ENCODE measurements at regions not wholly inside any gene's neighbourhood (a gene's known extent, or its start where the extent isn't known, plus 50 kb on each side); places are given as distances from the start of the nearest gene placed in this dataset.
"Not testable (repeated sequence)": the region's sequence is repeated elsewhere in the genome, so short reads cannot be mapped to it uniquely, and the experiment has no call there.

DNA sequence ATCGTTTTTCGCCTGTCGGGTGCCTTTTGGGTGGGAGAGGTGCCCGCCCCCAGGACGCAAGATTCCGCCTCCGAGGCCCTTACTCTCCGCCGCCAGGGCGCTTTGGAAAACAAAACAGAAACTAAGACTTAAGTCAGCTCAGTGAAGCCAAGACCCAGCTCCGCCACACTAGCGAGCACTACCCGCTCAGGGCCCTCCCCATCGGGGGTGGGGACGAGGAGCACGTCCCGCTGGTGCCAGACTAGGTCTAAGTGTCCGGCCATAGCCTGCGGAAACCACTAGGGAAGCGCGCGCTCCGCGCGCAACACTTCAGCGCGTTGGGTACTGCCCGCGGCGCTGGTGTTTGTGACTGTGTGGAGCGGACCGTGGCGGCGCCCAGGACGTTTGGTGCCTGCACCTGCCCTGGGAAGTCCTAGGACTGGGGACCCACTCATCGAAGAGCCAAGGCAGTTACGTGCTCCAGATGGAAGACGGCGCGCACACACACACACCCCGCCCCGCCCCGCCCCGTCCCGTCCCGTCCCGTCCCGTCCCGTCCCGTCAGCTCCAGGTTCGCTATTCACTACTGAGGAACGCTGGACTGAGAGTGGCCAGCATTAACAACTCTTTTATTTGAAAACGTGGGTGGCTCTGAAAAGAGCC lies 57.6 kb upstream of the BOLA1 start:
- DNase-seq; H3K9me3 Mint-ChIP-seq; H3K4me3 Mint-ChIP-seq; H3K36me3 Mint-ChIP-seq (ENCODE audit: low read depth); H3K27me3 Mint-ChIP-seq; H3K27ac Mint-ChIP-seq: not testable (repeated sequence)
- peaks cover 29% of the 10 kb centered on the region for H3K4me1 Mint-ChIP-seq
- ATAC-seq: peak; percentile 56

DNA sequence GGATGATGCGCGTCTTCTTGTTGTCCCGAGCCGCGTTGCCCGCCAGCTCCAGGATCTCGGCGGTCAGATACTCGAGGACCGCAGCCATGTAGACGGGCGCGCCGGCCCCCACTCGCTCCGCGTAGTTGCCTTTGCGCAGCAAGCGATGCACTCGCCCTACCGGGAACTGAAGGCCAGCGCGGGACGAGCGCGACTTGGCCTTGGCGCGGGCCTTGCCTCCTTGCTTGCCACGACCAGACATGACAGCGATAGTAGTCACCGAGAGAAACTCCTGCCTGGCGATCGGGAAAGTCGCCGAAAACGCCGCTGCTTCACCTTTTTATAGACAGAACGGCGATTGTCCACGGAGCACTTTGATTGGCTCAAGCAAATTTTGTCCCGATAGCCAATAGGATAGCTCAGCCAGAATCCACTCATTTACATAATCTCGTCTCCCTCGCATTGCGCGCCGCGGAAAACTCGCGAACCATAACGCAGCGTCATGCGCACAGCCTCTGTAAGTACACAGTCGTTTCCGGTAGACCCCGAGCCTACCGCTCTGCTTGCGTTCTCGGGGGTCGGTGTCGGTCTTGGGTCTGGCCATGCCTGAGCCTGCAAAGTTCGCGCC lies 56.8 kb upstream of the BOLA1 start:
- not testable (repeated sequence) for H3K27me3 Mint-ChIP-seq; H3K27ac Mint-ChIP-seq; DNase-seq; H3K4me3 Mint-ChIP-seq; H3K36me3 Mint-ChIP-seq (ENCODE audit: low read depth); H3K9me3 Mint-ChIP-seq
- peak; percentile 47 for ATAC-seq
- peaks cover 38% of the 10 kb centered on the region for H3K4me1 Mint-ChIP-seq

DNA sequence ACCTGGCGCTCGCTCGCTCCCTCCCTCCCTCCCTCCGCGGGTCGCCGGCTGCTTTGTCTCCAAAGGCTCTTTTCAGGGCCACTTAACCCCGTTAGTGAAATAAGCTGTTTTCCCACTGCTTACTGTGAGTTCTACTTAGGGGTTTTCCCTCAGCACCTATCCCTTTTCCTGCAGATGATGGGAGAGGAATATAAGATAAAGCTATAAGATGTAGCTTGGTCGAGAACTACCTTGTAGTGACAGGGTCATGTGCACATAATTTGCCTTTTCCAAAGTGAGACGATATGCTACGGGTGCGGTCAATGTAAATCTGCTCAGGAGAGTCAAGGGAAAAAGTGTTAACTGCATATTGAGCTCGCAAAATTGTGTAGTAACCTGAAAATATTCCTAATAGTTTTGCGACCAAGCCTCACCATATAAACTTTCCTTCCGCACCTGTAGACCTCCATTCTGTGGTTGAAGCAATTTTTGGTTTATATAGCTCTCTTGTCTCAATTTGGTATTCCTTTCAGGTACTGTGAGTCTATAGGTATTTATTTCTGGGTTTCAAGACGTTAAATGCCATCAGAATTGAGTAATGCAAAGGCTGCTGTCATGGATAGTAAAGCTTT lies 55.8 kb upstream of the BOLA1 start:
- Mint-ChIP-seq H3K4me1 (peaks cover 47% of the 10 kb centered on the region), H3K27ac (peak overlapping the region; percentile 87), H3K4me3 (peak overlapping the region; percentile 91), H3K27me3 (no peaks in the 10 kb centered on the region), H3K9me3 (no peaks in the 10 kb centered on the region), H3K36me3 (ENCODE audit: low read depth) (peaks cover 10% of the 10 kb centered on the region)
- DNase-seq (no peak), ATAC-seq (no peak)

DNA sequence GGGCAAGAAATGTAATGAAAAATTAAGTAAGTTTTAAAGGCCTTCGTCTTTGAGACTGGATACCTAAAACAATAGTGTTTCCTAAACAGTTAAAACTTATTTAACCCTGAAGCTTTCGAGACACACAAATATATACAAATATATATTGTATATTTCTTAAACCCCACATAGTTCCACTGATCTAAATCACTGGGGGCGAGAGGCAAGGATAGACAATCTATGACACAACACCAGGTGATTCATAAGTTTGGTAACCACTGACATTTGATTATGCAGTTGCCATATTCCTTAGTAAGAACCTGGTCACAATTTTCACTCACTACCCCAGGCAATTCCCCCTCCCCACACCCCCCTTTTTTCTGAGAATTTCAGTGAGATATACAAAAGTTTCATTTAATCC lies 55.3 kb upstream of the BOLA1 start:
- Mint-ChIP-seq H3K27ac (peak overlapping the region; percentile 87), H3K36me3 (ENCODE audit: low read depth) (peaks cover 10% of the 10 kb centered on the region), H3K4me3 (peak overlapping the region; percentile 91), H3K9me3 (no peaks in the 10 kb centered on the region), H3K4me1 (peaks cover 52% of the 10 kb centered on the region), H3K27me3 (no peaks in the 10 kb centered on the region)
- ATAC-seq: no peak
- no peak for DNase-seq

DNA sequence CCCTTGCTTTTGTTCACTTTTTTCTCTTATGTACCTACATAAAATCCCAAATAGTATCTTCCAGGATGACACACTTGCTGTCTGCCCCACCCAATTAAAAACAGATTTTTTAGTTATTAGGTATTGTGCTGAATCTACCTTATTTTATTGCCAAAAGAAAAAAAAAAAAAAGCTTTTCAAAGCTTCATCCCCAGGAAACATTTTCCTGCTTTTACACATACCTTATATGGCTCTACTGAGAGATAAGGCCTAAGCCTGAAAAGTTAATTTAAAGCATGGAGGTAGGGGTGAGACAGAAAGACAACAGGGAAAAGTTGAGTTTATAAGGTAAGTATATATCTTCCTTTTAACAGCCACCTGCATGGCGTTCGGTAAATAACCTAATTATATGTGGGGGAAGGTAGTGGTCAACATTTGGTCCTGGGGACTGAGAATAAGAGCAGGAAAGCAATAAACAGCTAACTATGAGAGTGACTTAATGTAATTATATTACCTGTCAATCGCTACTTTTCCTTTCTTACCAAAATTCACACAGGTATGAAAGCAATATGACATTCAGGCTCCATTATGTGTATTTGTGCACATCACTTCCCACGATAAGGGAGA lies 54.6 kb upstream of the BOLA1 start:
- Mint-ChIP-seq H3K27me3 (no peaks in the 10 kb centered on the region), H3K27ac (peak overlapping the region; percentile 87), H3K9me3 (no peaks in the 10 kb centered on the region), H3K36me3 (ENCODE audit: low read depth) (peaks cover 10% of the 10 kb centered on the region), H3K4me3 (peak overlapping the region; percentile 91), H3K4me1 (peaks cover 59% of the 10 kb centered on the region)
- ATAC-seq: no peak
- DNase-seq: no peak

DNA sequence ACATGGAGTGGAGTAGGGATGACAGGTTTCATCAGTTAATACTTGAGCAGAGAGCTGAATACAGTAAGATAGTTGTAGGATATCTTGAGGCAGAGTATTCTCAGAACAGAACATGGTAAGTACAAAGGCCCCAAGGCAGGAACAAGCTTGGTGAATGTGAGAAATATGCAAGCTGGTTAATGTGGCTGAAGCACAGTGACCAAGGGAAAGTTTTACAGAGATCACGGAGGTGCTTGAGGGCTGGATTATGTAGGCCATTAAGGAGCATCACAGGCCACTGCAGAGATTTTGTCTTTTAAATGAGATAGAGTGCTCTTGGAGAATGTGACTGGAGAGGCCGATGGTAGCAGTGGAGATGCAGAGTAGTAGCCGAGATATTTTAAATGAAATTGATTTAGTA lies 54.0 kb upstream of the BOLA1 start:
- Mint-ChIP-seq H3K4me1 (peaks cover 62% of the 10 kb centered on the region), H3K36me3 (ENCODE audit: low read depth) (peaks cover 10% of the 10 kb centered on the region), H3K27me3 (no peaks in the 10 kb centered on the region), H3K4me3 (peak overlapping the region; percentile 91), H3K9me3 (no peaks in the 10 kb centered on the region), H3K27ac (peak overlapping the region; percentile 87)
- DNase-seq (no peak), ATAC-seq (no peak)

DNA sequence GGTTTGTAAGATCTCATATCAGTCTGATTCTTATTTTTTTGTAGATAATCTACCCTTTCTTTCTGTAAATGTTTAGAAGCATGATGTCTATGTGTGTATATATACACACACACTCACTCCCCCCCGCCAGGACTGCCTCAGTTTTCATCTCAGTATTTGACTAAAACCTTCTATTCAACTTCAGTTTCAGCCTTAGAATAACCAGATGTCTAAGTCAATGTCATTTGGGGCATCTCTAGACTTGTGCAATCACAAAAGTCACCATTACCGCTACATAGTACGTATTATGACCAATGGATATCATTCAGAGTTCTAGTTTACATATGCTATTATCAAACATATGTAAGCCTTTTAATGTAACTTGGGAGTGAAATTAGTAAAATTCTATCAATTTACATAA lies 53.3 kb upstream of the BOLA1 start:
- Mint-ChIP-seq H3K36me3 (ENCODE audit: low read depth) (peaks cover 10% of the 10 kb centered on the region), H3K9me3 (no peaks in the 10 kb centered on the region), H3K27me3 (no peaks in the 10 kb centered on the region), H3K4me3 (peak overlapping the region; percentile 91), H3K4me1 (peaks cover 62% of the 10 kb centered on the region), H3K27ac (peak overlapping the region; percentile 87)
- no peak for DNase-seq
- no peak for ATAC-seq

DNA sequence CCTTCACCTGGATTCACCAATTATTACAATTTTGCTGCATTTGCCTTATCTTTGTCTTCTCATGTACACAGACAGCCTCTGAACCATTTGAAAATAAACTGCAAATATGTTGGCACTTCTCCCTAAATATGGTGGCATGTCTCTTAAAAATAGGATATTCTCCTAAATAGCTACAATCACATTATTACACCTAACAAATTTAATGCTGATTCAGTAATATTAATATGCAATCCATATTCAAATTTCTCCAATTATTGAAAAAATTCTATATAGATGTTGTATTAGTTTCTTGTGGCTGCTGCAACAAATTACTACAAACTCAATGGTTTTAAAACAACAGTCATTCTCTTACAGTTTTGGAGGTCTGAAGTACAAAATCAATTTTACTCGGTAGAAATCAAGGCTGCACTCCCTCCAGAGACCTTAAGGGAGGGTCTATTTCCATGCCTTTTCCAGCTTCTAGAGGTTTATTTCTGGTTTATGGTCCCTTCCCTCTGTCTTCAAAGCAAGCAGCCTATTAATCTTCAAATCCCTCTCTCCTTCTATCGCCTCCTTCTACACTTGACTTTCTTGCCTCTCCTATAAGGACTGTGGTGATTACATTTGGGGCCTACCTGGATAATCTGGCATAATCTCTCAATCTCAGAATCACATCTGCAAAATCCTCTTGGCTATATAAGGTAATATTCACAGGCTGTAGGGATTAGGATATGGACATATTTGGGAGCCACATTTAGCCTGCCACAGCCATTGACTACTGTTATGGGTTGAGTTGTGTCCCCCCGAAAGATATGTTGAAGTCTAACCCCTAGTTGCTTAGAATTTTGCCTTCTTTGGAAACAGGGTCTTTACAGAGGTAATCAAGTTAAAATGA lies 52.5 kb upstream of the BOLA1 start:
- no peak for ATAC-seq
- Mint-ChIP-seq H3K9me3 (no peaks in the 10 kb centered on the region), H3K27ac (peak overlapping the region; percentile 69), H3K4me1 (peaks cover 62% of the 10 kb centered on the region), H3K36me3 (ENCODE audit: low read depth) (peaks cover 10% of the 10 kb centered on the region), H3K27me3 (no peaks in the 10 kb centered on the region), H3K4me3 (no peak overlapping the region)
- DNase-seq: no peak

DNA sequence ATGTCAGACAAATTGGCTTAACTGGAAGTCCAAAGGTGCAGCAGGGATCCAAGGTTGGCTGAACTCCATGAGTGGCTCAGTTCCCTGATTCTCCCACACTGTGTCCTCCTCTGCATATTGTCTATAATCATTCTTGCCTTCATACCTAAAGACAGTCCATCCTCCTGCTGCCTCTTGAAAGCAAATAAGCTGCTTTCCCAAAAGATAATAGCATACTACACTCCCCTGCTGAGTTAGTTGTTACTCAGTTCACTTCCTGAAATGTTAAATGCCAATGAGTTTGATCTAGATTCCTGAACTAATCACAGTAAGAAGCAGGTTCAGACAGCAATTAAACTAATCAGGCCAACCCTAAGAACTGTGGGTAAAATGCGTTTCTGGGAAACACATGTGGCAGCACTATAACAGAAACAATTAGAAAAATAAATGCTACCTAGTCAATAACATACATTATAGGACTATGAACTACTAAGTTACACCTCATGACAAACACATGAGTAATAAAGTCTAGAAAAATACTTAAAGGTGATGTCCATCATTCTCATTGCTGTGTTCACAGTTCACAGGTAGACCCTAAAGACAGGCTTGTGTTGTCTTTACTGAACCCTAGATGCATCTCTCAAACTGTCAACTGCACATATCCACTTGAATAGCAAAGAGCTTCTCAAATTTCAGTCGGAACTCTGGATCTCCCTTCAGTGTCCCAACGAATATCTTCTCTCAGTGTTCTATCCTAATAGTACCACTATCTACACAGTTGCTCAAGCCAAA lies 50.8 kb upstream of the BOLA1 start:
- ATAC-seq (no peak), DNase-seq (no peak)
- Mint-ChIP-seq H3K9me3 (no peaks in the 10 kb centered on the region), H3K4me3 (peak overlapping the region; percentile 88), H3K27ac (peak overlapping the region; percentile 94), H3K4me1 (peaks cover 61% of the 10 kb centered on the region), H3K36me3 (ENCODE audit: low read depth) (peaks cover 10% of the 10 kb centered on the region), H3K27me3 (no peaks in the 10 kb centered on the region)

DNA sequence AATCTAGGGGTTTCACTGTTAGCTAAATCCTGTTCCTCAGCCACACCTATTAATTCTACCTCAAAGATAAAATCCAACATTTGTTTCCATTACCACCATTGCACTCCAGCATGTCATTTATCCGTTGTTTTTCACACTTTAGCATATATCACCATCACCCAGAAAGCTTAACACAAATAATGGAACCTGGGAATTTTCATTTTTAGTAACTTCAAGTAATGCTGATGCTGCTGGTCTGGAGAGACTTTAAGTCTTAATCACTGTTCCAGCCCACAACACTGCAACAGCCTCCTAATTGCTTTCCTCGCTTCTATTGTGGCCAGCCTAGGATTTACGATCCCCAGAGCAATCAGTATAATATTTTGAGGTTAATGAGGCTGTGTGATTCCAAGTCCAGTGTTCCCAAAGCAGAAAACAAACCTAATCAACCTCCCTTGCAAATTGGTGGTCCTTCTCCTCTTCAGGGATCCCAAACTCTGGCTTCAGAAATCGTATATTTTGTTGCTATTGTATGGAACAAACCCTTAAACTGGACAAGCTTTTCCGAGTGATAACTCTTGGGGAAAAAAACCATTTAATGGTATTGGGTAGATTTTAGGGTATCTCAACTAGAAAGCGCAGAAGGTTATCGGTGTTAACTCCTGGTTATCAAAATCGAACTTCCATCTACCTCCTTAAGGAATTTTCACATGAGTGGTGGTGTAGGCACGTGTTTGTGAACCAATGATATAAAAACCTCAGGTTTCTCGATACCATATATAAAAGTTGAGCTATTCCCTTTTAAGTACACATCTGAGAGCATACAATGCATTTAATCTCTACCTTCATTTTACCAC lies 50.0 kb upstream of the BOLA1 start:
- Mint-ChIP-seq H3K27me3 (no peaks in the 10 kb centered on the region), H3K27ac (peak overlapping the region; percentile 94), H3K36me3 (ENCODE audit: low read depth) (peaks cover 10% of the 10 kb centered on the region), H3K4me1 (peaks cover 55% of the 10 kb centered on the region), H3K9me3 (no peaks in the 10 kb centered on the region), H3K4me3 (peak overlapping the region; percentile 88)
- ATAC-seq (no peak), DNase-seq (no peak)
